ENCODE measurements at regions not wholly inside any gene's neighbourhood (a gene's known extent, or its start where the extent isn't known, plus 50 kb on each side); places are given as distances from the start of the nearest gene placed in this dataset.

- TF ChIP-seq CTCF (IDR thresholded peaks at IDR 0.05 in 4 of 5, conservative IDR thresholded peaks at IDR 0.05 in 1 of 5) (no peak), POLR2A (IDR thresholded peaks at IDR 0.05) (no peak)
Measured at GRCh38 chr1:24999426-24999825, 69.3 kb upstream of the RUNX3 start.
